Hepatocyte (in vitro differentiated cells): ENCODE measurements at regions not wholly inside any gene's neighbourhood (a gene's known extent, or its start where the extent isn't known, plus 50 kb on each side); places are given as distances from the start of the nearest gene placed in this dataset.

Experiments used
- EZH2 ChIP-seq: fragments of 200-600 bp; sonication (generic); IDR thresholded peaks from 2 replicates; pipeline ENCODE4 v1.6.1; 2016; ENCODE audit warnings: antibody characterized with exemption, mild to moderate bottlenecking, borderline replicate concordance
- EZH2phosphoT487 ChIP-seq: fragments of 200-600 bp; sonication (generic); IDR thresholded peaks from one replicate; pipeline ENCODE4 v1.6.1; 2018; ENCODE audit warnings: antibody characterized with exemption, mild to moderate bottlenecking, low read depth, moderate library complexity; ENCODE audit not compliant: unreplicated experiment, severe bottlenecking
- TF ChIP-seq, protein P1 (sequence below): fragments of 200-600 bp; sonication (generic); IDR thresholded peaks from 2 replicates; pipeline ENCODE4 v1.5.1; 2016; ENCODE audit warnings: antibody characterized with exemption, mild to moderate bottlenecking; ENCODE audit not compliant: poor library complexity

- TF ChIP-seq, protein P1, sequence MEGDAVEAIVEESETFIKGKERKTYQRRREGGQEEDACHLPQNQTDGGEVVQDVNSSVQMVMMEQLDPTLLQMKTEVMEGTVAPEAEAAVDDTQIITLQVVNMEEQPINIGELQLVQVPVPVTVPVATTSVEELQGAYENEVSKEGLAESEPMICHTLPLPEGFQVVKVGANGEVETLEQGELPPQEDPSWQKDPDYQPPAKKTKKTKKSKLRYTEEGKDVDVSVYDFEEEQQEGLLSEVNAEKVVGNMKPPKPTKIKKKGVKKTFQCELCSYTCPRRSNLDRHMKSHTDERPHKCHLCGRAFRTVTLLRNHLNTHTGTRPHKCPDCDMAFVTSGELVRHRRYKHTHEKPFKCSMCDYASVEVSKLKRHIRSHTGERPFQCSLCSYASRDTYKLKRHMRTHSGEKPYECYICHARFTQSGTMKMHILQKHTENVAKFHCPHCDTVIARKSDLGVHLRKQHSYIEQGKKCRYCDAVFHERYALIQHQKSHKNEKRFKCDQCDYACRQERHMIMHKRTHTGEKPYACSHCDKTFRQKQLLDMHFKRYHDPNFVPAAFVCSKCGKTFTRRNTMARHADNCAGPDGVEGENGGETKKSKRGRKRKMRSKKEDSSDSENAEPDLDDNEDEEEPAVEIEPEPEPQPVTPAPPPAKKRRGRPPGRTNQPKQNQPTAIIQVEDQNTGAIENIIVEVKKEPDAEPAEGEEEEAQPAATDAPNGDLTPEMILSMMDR, result no peak
- TF ChIP-seq EZH2 (no peak), EZH2phosphoT487 (no peak)
Observed at GRCh38 chr3:194852831-194853508, 167.3 kb downstream of the FAM43A start.
